IMR-90 (cell line): ENCODE measurements at regions not wholly inside any gene's neighbourhood (a gene's known extent, or its start where the extent isn't known, plus 50 kb on each side); places are given as distances from the start of the nearest gene placed in this dataset.
"Not testable (repeated sequence)": the region's sequence is repeated elsewhere in the genome, so short reads cannot be mapped to it uniquely, and the experiment has no call there.

Source experiments
- BHLHE40 ChIP-seq: fragments of 150-350 bp; IDR thresholded peaks from 2 replicates; pipeline ENCODE4 v1.6.1; 2016; ENCODE audit warnings: mild to moderate bottlenecking, low read depth, low read length
- CHD1 ChIP-seq: IDR thresholded peaks from 2 replicates; pipeline ENCODE4 v1.6.1; 2012; ENCODE audit warnings: low read depth, low read length, improper control_type of control experiment
- MAZ ChIP-seq: IDR thresholded peaks from 2 replicates; pipeline ENCODE4 v1.6.1; 2012; ENCODE audit warnings: low read depth, mild to moderate bottlenecking, low read length, improper control_type of control experiment, moderate library complexity, borderline replicate concordance
- SMC3 ChIP-seq: fragments of 150-350 bp; IDR thresholded peaks from 2 replicates; pipeline ENCODE4 v1.6.1; 2016; ENCODE audit warnings: low read depth, mild to moderate bottlenecking, antibody characterized with exemption, low read length, moderate library complexity
- TF ChIP-seq, protein P1 (sequence below): conservative IDR thresholded peaks from 2 replicates; pipeline ENCODE4 v1.5.1; 2012; ENCODE audit warnings: mild to moderate bottlenecking, low read depth, low read length, improper control_type of control experiment

DNA sequence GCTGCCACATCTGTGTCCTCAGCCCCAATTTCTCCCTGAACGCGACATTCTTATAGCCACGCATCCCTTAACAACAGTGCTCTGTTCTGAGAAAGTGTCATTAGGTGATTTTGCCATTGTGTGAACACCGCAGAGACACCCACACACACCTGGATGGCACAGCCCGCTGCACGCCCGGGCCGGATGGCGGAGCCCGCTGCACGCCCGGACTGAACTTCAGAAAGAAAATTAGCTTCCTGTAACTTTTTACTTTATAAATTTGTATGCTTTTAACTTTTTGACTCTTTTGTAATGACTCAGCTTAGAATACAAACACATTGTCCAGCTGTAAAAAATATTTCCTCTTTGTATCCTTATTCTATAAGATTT, 567.0 kb upstream of the B3GAT1 start:
- TF ChIP-seq BHLHE40, MAZ, SMC3, CHD1: not testable (repeated sequence)
- TF ChIP-seq, protein P1, sequence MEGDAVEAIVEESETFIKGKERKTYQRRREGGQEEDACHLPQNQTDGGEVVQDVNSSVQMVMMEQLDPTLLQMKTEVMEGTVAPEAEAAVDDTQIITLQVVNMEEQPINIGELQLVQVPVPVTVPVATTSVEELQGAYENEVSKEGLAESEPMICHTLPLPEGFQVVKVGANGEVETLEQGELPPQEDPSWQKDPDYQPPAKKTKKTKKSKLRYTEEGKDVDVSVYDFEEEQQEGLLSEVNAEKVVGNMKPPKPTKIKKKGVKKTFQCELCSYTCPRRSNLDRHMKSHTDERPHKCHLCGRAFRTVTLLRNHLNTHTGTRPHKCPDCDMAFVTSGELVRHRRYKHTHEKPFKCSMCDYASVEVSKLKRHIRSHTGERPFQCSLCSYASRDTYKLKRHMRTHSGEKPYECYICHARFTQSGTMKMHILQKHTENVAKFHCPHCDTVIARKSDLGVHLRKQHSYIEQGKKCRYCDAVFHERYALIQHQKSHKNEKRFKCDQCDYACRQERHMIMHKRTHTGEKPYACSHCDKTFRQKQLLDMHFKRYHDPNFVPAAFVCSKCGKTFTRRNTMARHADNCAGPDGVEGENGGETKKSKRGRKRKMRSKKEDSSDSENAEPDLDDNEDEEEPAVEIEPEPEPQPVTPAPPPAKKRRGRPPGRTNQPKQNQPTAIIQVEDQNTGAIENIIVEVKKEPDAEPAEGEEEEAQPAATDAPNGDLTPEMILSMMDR = not testable (repeated sequence)
